NCI-H460 (cell line): ENCODE measurements at regions not wholly inside any gene's neighbourhood (a gene's known extent, or its start where the extent isn't known, plus 50 kb on each side); places are given as distances from the start of the nearest gene placed in this dataset.
"Not testable (repeated sequence)": the region's sequence is repeated elsewhere in the genome, so short reads cannot be mapped to it uniquely, and the experiment has no call there.

Experiments
- DNase-seq: peaks from one replicate; pipeline ENCODE4 v3.0.0-alpha.2; 2016; ENCODE audit warnings: low read depth; ENCODE audit errors: extremely low read depth

- DNase-seq: no peak
These were observed 220.4 kb downstream of the LY86 start for GRCh38 chr6:6808915-6809314.

- DNase-seq: no peak
These were observed 222.2 kb downstream of the LY86 start for GRCh38 chr6:6810727-6811126.

- peak; percentile 87 for DNase-seq
These were observed 222.8 kb downstream of the LY86 start for GRCh38 chr6:6811128-6812009.

- no peak for DNase-seq
These were observed 223.9 kb downstream of the LY86 start for GRCh38 chr6:6812427-6812826.

GRCh38 chr6:6815732-6816131 is 227.2 kb downstream of the LY86 start:
- DNase-seq: no peak

- DNase-seq: no peak
These were observed 228.2 kb downstream of the LY86 start for GRCh38 chr6:6816716-6817115.

DNA sequence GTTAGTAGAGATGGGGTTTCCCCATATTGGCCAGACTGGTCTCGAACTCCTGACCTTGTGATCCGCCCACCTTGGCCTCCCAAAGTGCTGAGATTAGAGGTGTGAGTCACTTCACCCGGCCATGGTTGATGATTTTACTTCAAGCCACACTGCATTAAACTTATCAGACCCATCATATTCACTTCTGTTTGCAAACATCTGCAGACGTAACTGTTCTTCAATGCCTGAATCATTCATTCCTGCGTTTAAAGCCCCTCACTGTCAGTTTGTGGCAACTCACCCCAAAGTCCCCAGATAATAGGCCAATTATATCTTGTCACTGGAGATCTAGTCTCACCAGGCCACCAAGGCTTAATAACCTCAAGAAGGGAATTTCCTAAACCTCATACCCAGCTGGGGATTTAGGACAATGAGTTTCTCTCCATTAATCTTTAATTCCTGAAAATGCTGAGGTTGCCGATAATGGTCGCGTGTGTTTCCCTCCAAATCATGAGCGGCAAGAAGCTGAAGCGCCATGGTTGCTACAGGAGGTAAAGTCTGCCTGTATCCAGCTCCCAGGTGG is 229.6 kb downstream of the LY86 start:
- DNase-seq: no peak

DNA sequence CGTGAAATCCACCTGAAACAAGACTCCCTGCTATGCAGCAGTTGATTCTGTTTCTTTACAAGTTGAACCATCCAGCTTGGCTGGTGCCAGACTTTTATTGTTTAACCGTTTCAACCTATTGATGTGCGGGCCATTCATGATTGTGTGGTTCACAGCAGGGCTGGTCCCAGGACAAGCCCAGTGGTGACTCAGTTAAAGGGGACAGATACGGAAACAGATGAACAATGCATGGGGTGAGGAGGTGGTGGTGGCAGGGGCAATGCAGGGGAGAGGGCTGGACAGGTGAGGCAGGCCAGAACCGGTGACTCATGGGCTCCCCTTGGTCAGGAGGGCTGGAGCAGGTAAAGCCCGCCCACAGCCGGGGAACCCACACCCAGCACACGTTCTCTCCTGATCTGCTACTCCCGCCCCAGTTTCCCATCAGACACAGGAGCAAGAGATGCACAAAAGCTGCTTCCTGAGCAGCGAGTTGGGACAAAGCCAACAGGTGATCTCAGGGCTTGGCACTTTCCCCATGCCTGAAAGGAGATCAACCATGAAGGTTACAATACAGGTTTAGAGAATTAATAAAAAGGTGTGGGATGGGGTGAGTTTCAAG is 232.2 kb downstream of the LY86 start:
- DNase-seq: no peak

DNA sequence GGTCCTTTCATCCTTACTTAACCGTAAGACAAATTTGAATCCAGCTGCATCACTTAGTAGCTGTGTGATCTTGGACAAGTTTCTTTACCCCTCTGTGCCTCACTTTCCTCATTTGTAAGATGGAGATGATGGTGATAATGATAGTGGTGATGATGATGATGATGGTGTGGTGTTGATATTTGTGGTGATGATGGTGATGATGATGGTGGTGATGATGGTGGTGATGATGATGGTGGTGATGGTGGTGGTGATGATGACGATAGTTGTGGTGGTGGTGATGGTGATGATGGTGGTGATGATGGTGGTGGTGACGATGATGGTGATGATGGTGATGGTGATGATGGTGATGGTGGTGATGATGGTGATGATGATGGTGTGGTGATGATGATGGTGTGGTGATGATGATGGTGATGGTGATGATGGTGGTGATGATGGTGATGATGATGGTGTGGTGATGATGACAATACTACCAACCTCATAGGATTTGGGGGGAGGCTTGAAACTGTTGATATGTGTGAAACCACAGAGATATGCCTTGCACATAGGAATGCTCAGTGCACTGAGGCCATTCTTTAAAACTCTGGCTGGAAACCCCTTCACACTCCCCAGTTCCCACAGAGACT is 233.2 kb downstream of the LY86 start:
- no peak for DNase-seq

GRCh38 chr6:6823030-6823429 is 234.5 kb downstream of the LY86 start:
- no peak for DNase-seq

- no peak for DNase-seq
These were observed 235.2 kb downstream of the LY86 start for GRCh38 chr6:6823568-6824224.

DNA sequence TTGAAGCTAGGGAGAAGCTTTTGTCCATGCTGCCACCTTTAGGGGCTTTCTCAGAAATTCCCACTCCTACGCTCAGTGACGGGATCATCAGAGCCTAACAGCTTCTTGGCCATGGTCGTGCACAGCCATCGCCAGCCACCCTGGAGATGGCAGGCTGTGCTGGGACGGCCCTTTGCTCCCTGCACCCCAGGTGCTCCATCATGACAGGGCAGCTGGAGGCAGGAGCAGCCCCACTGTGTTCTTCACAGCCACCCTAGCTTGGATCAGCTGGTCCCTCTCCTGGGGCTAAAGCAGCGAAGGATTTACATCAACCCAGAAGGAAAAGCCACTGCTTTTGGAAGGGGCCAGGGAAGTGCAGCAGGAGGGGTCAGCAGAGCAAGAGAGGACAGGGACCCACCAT is 235.9 kb downstream of the LY86 start:
- no peak for DNase-seq

DNA sequence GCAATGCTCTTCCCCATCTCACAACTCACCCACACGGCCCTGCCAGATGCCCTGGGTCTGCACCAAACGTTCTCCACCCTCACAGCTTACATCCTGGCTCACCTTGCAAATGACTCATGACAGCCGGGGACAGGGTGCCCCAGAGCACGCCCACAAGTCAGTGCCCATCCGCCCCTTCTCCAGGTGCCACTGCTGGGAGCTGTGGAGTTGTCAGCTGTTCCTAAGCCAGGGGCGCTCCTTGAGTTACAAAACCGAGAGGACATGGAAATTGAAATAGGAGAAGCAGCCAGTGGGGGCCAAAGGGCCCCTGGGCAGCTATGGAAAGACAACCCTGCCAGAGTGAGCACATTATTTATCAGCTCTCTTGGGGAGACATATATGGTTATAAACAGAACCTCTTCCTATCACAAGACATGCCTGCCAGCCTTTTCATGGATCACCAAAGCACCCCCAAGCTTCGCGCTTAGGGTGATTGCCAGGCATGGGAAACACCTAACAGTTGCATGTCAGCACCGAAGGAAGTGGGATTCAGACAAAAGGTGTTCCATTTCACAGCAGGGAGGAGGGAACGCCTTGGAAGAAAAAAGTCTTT is 236.8 kb downstream of the LY86 start:
- DNase-seq: no peak

GRCh38 chr6:6826095-6826901 is 237.8 kb downstream of the LY86 start:
- DNase-seq: no peak

GRCh38 chr6:6826961-6827360 is 238.4 kb downstream of the LY86 start:
- DNase-seq: no peak

DNA sequence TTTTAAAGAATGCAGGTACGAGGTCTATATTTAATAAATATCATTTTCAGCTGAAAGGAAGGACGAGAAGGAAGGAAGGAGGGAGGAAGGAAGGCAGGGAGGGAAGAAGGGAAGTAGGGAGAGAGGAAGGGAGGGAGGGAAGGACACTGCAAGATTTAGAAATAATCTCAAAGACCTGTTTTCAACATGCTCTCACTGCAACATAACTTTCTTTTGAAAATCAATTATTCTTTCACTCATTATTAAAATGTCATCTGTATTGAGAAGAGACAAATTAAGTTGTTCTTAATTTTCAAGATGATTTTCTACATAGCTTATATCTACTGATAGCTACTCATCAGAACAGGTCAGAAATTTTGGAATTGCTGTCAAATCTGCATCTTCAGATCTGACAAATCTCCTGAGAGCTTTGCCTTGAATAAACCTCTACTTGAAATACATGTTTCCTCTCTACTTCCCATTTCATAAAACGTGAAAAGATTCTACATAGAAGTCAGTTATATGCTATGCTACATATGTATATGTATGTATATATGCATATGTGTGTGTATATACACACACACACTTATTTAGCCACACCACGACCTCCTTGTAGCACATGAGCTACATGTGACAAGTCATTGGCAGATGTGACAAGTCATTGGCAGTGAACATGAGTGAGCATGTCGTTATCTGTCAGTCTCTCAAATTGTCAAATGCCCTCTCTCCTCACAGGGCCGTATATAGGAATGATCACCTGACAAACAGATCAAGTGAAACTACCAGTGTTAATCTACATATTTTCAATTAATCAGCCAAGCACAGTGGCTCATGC is 241.6 kb downstream of the LY86 start:
- no peak for DNase-seq

DNA sequence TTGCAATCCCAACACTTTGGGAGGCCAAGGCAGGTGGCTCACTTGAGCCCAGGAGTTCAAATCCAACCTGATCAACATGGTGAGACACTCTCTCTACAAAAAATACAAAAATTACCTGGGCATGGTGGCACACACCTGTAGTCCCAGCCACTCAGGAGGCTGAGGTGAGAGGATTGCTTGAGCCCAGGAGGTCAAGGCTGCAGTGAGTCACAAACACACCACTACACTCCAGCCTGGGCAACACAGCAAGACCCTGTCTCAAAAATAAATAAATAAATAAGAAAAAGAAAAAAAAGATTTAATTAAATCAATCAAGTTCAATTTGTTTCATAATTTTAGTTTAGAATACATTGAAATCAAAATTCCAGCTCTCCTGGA is 242.2 kb downstream of the LY86 start:
- not testable (repeated sequence) for DNase-seq

DNA sequence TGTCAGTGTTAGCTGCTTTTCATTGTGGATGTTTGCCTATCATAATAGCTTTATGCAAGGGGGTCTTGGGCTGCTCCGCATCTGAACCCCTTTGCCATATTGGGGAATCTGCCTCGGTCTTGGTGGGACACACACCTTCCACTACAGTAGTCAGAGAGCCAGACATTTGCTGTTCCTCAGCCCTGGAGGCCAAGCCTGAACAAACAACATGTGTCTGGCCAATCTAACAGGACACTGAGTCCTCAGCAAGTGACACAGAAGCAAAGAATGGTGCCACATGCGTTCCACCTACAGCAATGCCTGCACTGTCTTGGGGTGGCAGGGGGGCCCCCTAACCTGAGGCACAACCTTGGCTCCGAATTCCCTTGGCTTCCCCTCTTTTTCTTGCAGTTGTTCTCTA is 243.9 kb downstream of the LY86 start:
- no peak for DNase-seq
